SKM-1 (cell line): ENCODE measurements at regions not wholly inside any gene's neighbourhood (a gene's known extent, or its start where the extent isn't known, plus 50 kb on each side); places are given as distances from the start of the nearest gene placed in this dataset.

ENCODE experiments used
- DNase-seq: peaks from one replicate; lab custom pipeline; 2025; ENCODE audit not compliant: unreplicated experiment; lab: John Stamatoyannopoulos, UW

DNA sequence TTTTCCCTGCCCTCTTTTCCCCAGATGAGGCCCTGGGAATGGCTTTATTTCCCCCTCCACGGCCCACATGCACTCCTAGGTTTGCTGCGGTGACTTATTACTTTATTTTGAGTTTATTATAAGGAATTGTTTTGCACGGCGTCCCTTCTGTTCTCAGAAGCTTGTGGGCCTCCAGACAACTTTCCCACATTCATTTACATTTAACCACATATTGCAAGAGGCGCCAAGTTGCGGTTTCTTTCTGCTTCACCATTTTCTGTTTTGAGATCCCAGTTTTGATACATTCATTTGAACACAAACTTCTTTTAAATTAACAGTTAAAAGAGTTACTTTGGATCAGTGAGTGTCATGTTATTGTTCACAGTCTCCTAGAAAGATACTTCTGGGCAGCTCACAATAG is 532.5 kb upstream of the MGMT start:
- no peak for DNase-seq

DNA sequence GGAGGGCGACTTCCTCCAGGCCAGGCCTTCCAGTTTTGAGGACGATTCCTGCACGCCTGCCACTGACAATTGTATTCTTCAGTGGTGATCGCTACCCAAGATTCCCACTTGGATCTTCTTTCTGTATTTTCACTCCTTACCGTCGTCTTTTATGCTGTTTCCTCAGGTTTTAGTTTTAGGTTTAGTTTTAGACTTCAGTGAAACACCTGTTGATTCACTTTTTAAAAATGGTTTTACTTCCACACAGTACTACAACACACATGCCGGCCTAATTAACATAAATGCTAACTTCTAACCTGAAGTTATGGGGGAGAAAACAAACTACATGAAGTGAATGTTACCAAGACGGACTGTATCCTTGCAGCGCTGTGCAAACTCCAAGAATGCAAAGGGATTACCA is 530.6 kb upstream of the MGMT start:
- DNase-seq, result no peak

DNA sequence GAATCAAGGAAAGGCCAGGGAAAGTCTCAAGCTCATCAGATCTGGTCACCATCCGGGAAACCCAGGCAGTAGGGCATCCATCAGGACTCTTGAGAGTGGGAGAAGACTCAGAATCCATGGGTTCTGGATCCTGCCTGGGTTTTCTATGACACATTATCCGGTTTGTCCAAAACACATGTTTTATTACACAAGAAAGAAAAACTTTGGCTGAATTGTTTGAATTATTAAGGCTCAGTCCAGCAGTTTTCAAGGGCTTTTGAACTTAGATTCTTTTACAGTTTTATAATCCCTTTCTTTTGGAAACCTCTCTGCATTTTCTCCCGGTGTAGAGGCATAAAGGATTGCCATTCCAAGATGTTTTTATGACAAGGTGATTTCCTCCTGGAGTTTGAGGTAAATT is 528.5 kb upstream of the MGMT start:
- no peak for DNase-seq

DNA sequence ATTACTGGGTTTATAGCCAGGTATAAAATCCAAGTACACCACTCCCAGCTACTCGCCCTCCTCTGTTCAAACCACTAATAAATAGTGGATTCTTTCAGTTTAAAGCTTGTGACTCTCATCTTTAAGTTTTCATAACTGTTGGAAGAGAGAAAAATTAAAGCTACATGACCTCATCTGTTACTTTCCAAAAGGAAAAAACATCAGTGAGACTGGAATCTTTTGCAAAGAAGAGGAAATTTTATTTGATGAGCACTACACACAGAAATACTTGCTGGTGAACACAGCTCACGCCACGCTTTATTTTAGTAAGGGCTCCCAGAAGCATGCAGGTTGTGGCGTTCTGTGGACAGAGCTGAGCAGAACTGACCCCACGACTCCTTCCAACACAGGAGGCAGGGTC is 527.0 kb upstream of the MGMT start:
- no peak for DNase-seq

DNA sequence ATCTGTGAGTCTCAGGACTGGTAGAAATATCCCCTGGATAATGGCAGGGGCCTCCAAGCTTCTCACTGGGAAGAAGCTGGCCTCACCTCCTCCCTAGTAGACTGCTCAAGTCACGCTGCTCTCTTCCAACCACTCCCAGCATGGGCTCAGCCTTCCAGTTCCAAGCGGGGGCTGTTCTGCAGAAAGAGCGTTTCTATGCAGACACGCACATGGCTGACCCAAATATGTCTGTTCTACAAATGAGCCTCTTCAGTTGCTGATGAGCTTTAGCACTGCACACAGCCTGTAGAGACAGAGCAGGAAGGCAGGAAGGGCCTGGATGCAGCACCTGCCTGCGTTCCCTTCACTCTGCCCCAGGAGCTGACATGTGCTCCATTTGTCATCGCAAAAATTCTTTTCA is 523.9 kb upstream of the MGMT start:
- DNase-seq, result no peak

DNA sequence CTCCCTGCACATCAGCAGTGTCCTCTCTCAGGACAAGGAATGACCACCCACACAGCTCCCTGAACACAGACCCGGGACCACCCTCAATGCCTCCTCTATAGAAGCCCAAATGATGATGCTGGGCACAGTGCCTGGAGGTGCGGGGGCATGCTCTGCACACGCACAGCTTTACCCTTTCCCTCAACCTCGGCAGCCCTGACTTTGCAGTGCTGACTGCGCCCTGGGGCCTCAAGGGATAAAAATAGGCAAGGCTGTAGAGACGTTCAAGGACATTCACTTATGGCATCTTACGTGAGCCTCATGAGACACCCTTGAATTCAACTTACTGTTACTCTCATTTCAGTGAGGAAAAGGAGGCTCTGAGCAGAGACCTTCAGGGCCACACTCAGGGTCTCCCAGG is 521.6 kb upstream of the MGMT start:
- DNase-seq, result no peak

DNA sequence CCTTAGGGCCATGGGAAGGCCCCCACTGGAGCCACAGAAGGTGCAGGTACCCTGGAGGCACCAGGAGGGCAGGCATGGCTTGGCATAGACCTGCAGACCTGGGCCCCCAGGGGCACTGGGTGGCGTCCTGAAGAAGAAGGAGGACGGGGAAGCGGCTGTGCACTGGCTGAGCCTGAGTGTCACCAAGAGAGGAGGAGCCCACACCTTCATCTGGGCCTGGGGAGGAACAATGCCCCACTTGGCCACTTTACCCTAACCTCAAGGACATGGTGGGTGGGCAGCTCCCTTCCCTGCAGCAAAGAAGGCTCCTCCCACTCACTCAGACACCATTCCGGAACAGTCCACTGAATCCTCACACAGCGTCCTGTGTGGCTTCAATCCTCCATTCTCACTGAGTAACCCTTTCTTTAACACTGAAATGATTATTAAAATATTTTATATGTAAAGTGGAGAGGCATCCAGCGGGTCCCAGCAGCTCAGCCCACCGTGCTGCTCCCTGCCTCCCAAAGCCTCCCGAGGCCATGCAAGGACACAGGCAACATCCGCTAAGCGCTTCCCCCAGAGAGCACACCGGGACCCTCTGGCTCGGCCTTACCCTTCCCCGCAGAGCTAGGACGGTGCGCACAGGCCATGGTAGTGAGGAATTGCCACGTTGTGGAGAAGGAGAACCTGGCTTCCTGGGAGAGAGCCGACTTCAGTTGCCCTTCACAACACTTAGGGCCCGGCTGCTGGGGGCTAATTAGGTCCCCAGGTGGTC is 516.7 kb upstream of the MGMT start:
- DNase-seq, result no peak

DNA sequence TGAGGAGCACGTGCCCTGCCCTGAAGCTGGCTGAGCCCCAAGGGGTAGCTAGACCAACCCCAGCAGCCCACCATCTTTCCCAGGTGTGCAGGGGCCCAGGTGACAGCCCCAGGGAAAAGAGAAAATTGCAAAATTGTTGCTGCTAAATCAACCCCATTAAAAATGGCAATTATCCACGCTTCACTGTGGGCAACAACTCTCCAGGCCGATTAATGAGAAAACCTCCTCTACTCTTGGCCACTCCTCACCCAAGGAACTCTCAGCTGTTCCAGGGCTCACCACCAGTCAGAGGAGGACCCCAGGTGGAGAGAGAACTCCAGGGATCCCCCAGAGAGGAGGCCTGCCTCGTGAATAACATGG is 516.1 kb upstream of the MGMT start:
- no peak for DNase-seq

DNA sequence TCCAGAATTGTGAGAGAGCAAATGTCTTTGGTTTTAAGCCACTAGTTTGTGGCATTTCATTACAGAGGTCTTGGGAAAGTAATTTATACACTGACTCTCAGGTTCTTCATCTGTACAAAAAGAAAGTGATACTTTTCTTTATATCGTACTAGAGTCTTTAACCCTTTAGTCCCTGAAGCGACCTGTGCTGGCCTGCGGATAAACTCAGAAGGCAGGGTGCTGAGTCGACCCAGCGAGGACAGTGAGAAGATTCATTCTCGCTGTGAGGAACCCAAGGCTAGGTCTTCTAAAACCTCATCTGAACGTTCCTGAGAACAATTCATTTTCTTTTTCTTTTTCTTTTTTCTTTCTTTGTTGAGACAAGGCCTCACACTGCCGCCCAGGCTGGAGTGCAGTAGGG is 514.2 kb upstream of the MGMT start:
- DNase-seq, result no peak

DNA sequence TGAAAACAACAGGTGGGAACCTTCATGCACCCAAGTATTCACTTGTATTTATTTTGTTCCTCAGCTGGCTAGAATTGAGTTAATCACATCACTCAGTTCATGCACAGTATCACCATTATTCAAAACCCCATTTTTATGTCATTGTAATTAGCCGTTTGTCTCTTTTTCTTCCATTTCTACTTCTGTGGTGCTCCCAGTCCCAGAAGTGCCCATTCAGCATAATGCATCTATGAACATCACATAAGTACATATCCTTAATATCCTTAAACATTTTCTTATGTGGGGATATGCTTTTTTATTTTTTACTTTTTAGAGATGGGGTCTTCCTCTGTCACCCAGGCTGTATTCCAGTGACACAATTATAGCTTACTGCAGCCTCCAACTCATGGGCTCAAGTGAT is 510.9 kb upstream of the MGMT start:
- no peak for DNase-seq

DNA sequence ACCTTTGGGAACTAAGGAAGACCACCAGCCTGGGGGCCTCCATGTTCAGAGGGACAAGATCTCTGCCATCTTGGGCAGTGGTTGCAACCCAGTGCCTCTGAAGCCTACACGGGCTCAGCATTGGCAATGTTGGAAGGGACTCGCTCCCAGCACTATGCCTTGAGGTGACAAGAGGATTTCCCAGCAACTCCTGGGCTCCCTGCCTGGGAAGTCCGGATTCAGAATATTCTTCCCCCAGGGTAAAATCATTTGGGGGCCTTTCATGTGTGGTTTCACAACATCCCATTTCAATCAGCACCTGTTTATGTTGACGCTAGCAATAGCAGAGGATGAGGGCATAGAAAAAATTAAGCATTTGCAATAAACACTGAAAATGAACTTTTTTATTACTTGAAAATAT is 509.8 kb upstream of the MGMT start:
- DNase-seq, result no peak

DNA sequence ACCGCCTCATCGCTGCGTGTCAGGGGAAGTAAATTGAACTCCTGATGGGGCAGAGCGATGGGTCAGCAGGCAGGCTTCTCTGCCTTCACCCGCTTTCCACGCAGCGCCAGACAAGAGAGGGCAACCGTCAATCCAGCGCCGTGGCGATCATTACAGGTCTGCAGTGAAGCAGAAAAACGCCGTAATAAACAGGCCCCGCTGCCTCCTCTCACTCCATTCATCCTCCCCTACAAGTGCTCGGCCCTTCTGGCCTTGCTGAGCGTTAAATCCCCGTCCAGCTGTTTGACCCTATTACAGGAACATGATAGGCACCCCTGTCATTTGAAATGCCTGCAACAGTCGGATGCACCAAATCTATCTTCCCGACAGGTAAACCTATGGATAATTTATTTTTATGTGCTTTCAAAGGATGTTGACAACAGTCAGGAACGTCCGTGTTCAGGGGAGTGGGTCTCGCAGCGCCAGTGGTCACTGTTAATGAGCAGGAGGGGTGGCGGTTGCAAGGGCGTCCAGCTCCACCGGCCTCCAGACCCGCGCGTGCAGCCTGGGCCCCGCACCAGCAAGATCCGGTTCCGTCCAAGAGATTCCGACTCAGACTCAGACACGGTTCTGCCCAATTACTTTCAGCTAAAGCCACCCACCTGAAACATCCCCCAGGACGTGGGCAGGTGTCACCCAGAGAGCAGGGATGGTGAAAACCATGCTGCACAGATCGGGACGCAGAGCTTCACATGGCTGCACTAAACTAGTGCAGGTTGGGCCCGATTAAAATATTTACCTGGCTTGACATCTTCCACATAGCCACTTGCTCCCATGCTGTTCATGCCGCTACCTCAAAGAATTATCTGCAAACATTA is 508.0 kb upstream of the MGMT start:
- no peak for DNase-seq

DNA sequence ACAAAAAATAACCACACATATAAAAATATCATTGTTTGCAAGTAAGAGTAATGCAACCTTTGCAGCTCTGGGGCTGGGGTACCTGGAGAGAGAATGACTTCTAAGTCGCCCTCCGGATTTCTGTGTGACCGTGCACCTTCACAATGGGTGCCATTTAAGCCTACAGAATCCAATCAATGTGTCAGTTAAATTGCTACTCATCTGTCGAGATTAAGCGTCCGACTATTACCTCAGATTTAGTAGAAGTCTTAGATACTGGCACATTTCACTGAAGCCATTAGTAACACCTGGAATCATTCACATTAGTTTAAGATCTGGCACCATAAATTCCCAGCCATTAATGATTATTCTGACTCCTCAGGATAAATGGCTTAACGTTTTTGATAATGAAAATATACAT is 507.3 kb upstream of the MGMT start:
- no peak for DNase-seq

DNA sequence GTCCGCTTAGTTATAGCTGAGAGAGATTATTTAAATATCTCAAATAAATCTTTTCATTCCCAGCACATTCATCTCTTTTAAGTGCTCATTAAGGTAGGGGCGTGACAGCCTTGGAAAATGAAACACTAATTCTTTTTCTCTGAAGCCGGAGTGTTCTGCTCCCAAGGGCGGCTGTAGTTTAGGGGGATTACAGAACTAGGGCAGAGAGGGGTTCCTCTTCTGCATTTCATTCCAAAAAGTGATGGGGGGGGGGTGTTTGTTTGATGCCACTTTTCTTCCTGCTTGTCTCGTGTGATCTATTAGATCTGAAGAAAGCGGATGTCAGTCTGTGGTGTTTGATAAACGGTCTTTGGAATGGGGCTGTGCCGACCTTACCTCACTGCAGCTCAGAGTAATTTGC is 506.5 kb upstream of the MGMT start:
- no peak for DNase-seq

DNA sequence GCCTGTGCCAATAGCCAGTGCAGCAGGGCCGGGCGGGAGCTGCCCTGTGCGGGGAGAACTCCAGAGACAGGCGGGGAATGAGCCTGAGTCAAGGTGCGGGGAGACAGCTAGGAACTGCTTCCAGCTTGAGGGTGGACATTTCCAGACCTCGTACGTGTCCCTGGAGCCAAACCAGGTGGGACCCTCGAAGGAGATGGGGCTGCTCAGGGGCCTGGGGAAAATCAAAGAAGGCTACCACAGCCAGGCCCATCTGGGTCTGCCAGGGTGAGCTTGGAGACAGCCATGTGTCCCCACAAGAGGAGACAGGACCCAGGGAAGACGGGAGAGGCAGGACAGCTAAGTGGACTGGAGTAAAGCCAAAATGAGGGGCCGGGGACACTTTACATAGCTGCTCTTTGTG is 504.9 kb upstream of the MGMT start:
- no peak for DNase-seq

DNA sequence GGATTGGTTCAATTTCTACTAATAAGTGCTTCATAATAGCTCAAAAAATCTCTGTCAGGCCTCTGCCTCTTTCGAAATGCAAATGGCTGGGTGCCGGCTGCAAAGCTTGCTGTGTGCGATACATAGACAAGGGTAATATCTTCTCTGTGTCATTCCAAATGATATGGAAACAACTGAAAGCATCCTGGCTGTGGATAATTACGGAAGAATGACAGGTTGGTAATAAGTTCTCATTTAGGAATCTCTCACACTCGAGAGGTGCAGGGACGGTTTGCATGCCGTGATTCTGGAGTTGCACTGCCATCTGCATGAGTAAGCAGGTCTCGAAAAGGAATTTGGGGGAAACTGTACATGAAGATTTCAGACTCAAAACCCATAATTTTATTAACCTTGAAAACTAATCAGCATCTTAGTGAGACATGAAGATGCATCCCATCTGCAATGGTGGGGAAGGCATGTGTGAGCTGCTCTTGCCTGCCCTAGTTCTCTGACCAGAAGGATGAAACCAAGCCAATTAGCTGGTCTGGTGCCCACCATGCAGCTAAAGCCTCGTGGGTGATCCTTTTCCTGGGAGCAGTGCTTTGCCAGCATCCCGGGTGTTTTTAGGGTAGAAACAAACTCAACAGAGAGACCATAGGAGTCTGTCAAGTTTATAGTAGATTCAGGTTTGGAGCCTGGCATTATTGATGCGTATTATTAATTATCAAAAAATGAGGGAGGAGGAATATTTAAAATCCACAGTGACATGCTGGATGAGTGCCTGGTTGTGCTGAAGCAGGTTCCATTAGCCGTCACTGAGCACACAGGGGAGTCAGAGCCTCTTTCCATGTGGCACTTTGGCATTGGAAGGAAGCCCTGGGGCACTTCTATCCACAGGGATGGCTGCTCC is 503.6 kb upstream of the MGMT start:
- DNase-seq, result no peak

DNA sequence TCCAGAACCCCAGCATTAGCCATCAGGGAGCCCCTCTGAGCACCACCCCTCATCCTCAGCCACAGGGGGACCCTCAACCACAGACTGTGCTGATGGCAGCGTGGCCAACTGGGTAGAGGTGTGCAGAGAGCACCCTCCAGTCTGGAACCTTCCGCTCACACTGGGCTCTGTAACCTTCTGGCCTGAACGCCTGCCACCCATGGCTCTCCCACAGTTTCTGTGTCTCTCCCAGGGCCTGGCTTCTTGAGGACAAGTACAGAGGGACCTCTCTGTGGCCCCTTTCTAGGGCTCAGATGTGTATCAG is 503.0 kb upstream of the MGMT start:
- DNase-seq, result no peak

DNA sequence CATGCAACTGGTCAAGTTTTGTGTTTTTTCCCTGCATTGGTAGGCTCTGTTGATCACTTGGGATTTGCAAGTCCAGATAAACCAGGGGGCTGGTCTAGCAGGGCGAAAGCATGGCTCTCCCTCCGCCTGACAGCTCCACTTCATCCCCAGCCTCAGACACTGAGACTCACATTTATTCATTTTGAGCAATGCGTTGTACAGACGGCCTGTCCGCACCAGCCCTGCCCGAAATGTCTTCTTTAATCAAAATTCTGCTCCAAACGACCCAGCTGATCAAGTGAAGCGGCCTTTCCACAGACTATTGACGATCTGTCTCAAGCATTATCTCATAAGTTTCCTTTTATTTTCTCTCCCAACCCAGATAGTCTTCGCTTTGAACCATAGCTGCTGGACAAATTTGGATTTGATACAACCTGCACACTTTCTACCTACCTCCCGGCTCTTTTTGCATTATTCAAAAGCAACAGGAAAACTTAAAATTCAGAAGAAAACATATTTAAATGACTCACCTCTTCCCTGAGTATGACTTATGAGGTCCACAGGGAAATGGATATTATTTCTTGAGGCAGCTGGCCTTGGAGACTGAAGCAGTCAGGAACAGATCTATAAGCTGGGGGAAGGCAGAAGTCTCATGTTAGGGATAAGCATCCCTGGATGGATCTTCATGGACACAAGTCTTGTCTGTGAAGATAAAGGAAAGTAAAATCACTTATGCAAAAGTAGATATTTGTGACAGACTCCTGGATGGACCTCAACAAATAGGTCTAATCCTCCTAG is 498.9 kb upstream of the MGMT start:
- DNase-seq, result no peak

DNA sequence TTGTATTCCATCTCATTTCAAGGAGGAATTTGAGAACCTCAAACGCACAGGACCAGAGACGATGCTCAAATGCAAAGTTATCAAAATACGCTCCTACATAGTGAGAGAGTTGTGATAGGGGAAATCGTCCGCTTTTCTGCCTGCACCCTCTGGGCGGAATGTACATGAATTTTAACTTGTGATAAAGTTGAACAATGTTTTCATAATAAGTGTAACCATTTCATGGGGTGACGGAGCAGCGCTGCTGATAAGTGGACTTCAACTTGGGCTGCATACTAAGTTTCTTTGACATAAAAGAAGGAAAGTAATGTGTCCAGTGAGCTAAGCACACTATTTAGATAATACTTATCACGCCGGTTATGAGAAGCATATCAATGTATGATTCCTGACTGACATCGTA is 497.5 kb upstream of the MGMT start:
- no peak for DNase-seq

DNA sequence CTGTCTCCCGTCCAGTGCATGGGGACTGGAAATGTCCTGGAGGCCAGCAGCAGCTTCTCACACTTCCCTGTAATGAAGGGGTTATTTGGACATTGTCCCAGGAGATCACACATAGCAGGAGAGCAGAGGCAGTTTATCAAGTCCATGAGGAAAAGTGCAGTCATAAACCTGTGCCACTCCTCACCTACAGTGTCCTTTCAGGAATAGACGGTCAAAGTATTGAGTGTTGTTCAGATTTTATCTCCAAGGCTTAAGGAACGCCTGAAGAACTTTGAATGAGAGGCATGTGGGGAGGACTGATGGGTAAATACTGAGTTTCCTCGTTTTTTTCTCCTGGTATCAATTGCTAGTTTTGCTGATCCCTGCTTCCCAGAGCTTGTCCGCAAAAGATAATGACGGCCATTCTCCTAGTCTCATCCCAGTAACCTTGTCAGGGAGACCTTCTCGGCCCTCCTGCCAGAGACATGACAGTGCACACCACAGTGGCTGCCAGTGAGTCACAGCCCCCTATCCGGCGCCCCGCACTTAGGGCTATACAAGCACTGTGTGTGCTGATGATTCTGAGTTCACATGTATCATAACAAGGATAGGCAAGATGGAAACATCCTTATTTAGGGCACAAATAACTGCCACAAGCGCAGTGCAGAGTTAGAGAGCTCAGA is 495.5 kb upstream of the MGMT start:
- no peak for DNase-seq

DNA sequence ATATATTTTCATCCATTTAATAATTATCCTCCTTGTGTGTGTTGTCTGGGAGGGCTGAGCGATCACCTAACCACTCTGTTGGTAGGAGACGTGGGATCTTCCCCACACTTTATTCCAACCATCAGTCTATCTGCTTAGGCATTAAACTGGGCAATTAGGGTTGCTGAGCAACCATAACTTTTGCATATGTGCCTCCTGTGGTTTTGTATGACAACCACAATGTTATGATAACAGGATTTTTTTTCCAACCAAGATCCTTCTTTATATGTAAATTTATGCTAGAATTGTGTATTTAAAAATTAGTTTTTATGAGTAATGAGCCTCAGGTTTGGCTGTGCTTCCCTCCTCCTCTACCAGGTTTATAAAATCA is 495.0 kb upstream of the MGMT start:
- DNase-seq, result no peak
